Esophagus (tissue), 2 donors: ENCODE measurements at regions not wholly inside any gene's neighbourhood (a gene's known extent, or its start where the extent isn't known, plus 50 kb on each side); places are given as distances from the start of the nearest gene placed in this dataset.

Source experiments
- H3K27ac ChIP-seq, 2 donors: one replicate each; pipeline ENCODE4 v1.5.1; 2013; ENCODE audit warnings: low read depth in 2 of 2, mild to moderate bottlenecking in 2 of 2, inconsistent platforms in 1 of 2, low read length in 1 of 2, moderate library complexity in 1 of 2
- H3K27me3 ChIP-seq, 2 donors: one replicate each; pipeline ENCODE4 v1.6.1; 2013; ENCODE audit warnings: low read length in 2 of 2, control low read depth in 1 of 2, mild to moderate bottlenecking in 1 of 2; ENCODE audit not compliant: insufficient read depth in 2 of 2, control insufficient read depth in 1 of 2
- H3K36me3 ChIP-seq, 2 donors: one replicate each; pipeline ENCODE4 v1.6.1; 2013; ENCODE audit warnings: low read length in 1 of 2; ENCODE audit not compliant: control insufficient read depth in 2 of 2, insufficient read depth in 2 of 2
- H3K4me1 ChIP-seq, 2 donors: one replicate each; pipeline ENCODE4 v1.6.1; 2013; ENCODE audit warnings: low read length in 1 of 2; ENCODE audit not compliant: control insufficient read depth in 2 of 2, insufficient read depth in 2 of 2
- H3K4me3 ChIP-seq, 2 donors: one replicate each; pipeline ENCODE4 v1.5.1; 2013; ENCODE audit warnings: low read length in 2 of 2, mild to moderate bottlenecking in 2 of 2, low read depth in 1 of 2, moderate library complexity in 1 of 2
- H3K9me3 ChIP-seq, 2 donors: one replicate each; pipeline ENCODE4 v1.6.1; 2013; ENCODE audit warnings: mild to moderate bottlenecking in 2 of 2, low read depth in 1 of 2, low read length in 1 of 2, moderate library complexity in 1 of 2; ENCODE audit not compliant: control insufficient read depth in 2 of 2, insufficient read depth in 1 of 2
- WGBS, 2 donors: extraction: QIAGEN DNeasy Blood & Tissue Kit; methylation state at CpG; one replicate each; pipeline ENCODE4 v1.1.7; 2013; 5-methylcytosine and 5-hydroxymethylcytosine counted together
- donor health status: healthy with polysubstance abuse.
- donor health status: Bipolar disorder and iron deficiency.

- H3K9me3 ChIP-seq: no peaks in the 10 kb centered on the region
- no peaks in the 10 kb centered on the region for H3K4me1 ChIP-seq
- H3K4me3 ChIP-seq: no peak overlapping the region
- no peaks in the 10 kb centered on the region for H3K27me3 ChIP-seq
- no peaks in the 10 kb centered on the region for H3K36me3 ChIP-seq
- H3K27ac ChIP-seq: no peak overlapping the region
- 60 to 61% methylated on average over 3 of the region's 3 CpGs for WGBS, 2 donors
These were observed 1061.0 kb downstream of the NR2F1-AS1 start for GRCh38 chr5:92519811-92520632.

- H3K36me3 ChIP-seq: no peaks in the 10 kb centered on the region
- no peaks in the 10 kb centered on the region for H3K4me1 ChIP-seq
- no peaks in the 10 kb centered on the region for H3K9me3 ChIP-seq
- no peak overlapping the region for H3K4me3 ChIP-seq
- 49 to 62% methylated on average over 4 of the region's 4 CpGs for WGBS, 2 donors
- H3K27ac ChIP-seq: no peak overlapping the region
- no peaks in the 10 kb centered on the region for H3K27me3 ChIP-seq
These were observed 1062.6 kb downstream of the NR2F1-AS1 start for GRCh38 chr5:92518318-92518904.

- Histone ChIP-seq H3K27me3 (no peaks in the 10 kb centered on the region), H3K36me3 (no peaks in the 10 kb centered on the region), H3K4me1 (no peaks in the 10 kb centered on the region), H3K27ac (no peak overlapping the region), H3K9me3 (peaks cover 2 to 3% of the 10 kb centered on the region in 2 donors), H3K4me3 (no peak overlapping the region)
These were observed 1066.1 kb downstream of the NR2F1-AS1 start for GRCh38 chr5:92514896-92515295.

GRCh38 chr5:92513067-92513466, 1068.0 kb downstream of the NR2F1-AS1 start:
- peaks cover 8 to 11% of the 10 kb centered on the region in 2 donors for H3K9me3 ChIP-seq
- H3K36me3 ChIP-seq: no peaks in the 10 kb centered on the region
- 68 to 69% methylated on average over 1 of the region's 1 CpG for WGBS, 2 donors

GRCh38 chr5:92508271-92508670, 1072.7 kb downstream of the NR2F1-AS1 start:
- Histone ChIP-seq H3K27me3 (no peaks in the 10 kb centered on the region), H3K9me3 (peaks cover 8 to 11% of the 10 kb centered on the region in 2 donors), H3K4me3 (no peak overlapping the region), H3K4me1 (no peaks in the 10 kb centered on the region), H3K27ac (no peak overlapping the region), H3K36me3 (no peaks in the 10 kb centered on the region)

More at GRCh38 chr5:92513067-92513466, 1068.0 kb downstream of the NR2F1-AS1 start:
- Histone ChIP-seq H3K4me1 (no peaks in the 10 kb centered on the region), H3K4me3 (no peak overlapping the region), H3K27ac (no peak overlapping the region), H3K27me3 (no peaks in the 10 kb centered on the region)

- Histone ChIP-seq H3K4me1 (no peaks in the 10 kb centered on the region), H3K36me3 (no peaks in the 10 kb centered on the region), H3K27ac (no peak overlapping the region), H3K27me3 (no peaks in the 10 kb centered on the region), H3K9me3 (peaks cover 8 to 11% of the 10 kb centered on the region in 2 donors), H3K4me3 (no peak overlapping the region)
These were observed 1075.1 kb downstream of the NR2F1-AS1 start for GRCh38 chr5:92505925-92506324.

GRCh38 chr5:92505145-92505544, 1075.9 kb downstream of the NR2F1-AS1 start:
- H3K27me3 ChIP-seq: no peaks in the 10 kb centered on the region
- no peaks in the 10 kb centered on the region for H3K36me3 ChIP-seq
- peaks cover 8 to 11% of the 10 kb centered on the region in 2 donors for H3K9me3 ChIP-seq
- H3K4me3 ChIP-seq: no peak overlapping the region
- WGBS, 2 donors: 80 to 86% methylated on average over 3 of the region's 3 CpGs
- no peak overlapping the region for H3K27ac ChIP-seq
- no peaks in the 10 kb centered on the region for H3K4me1 ChIP-seq

- no peaks in the 10 kb centered on the region for H3K4me1 ChIP-seq
- no peak overlapping the region for H3K27ac ChIP-seq
- no peak overlapping the region for H3K4me3 ChIP-seq
- 58 to 72% methylated on average over 2 of the region's 2 CpGs for WGBS, 2 donors
- H3K9me3 ChIP-seq: peaks cover under 1 to 4% of the 10 kb centered on the region in 2 donors
- no peaks in the 10 kb centered on the region for H3K27me3 ChIP-seq
- no peaks in the 10 kb centered on the region for H3K36me3 ChIP-seq
These were observed 1076.7 kb downstream of the NR2F1-AS1 start for GRCh38 chr5:92504346-92504745.

- H3K27me3 ChIP-seq: no peaks in the 10 kb centered on the region
- no peak overlapping the region for H3K27ac ChIP-seq
- H3K9me3 ChIP-seq: no peaks in the 10 kb centered on the region
- H3K4me3 ChIP-seq: no peak overlapping the region
- H3K36me3 ChIP-seq: no peaks in the 10 kb centered on the region
- WGBS, 2 donors: 95 to 96% methylated on average over 2 of the region's 2 CpGs
- no peaks in the 10 kb centered on the region for H3K4me1 ChIP-seq
These were observed 1080.3 kb downstream of the NR2F1-AS1 start for GRCh38 chr5:92500752-92501151.

GRCh38 chr5:92496545-92496944, 1084.5 kb downstream of the NR2F1-AS1 start:
- H3K27me3 ChIP-seq: no peaks in the 10 kb centered on the region
- H3K36me3 ChIP-seq: no peaks in the 10 kb centered on the region
- no peak overlapping the region for H3K27ac ChIP-seq
- no peaks in the 10 kb centered on the region for H3K9me3 ChIP-seq
- no peaks in the 10 kb centered on the region for H3K4me1 ChIP-seq
- no peak overlapping the region for H3K4me3 ChIP-seq
